ENCODE measurements at regions not wholly inside any gene's neighbourhood (a gene's known extent, or its start where the extent isn't known, plus 50 kb on each side); places are given as distances from the start of the nearest gene placed in this dataset.

GRCh38 chr2:129467941-129468340 lies 511.5 kb upstream of the RAB6C start:
- TF ChIP-seq FOXJ2 (tag; IDR thresholded peaks at IDR 0.05) (no peak), EZH2 (IDR thresholded peaks at IDR 0.05; ENCODE audit: borderline replicate concordance, low read depth, low read length) (no peak), CEBPB (tag; IDR thresholded peaks at IDR 0.05) (no peak), XRCC3 (IDR thresholded peaks at IDR 0.05) (no peak), ZNF449 (CRISPR knock-in tag; IDR thresholded peaks at IDR 0.05) (no peak), ETV5 (CRISPR knock-in tag; IDR thresholded peaks at IDR 0.05; ENCODE audit: low read depth) (no peak), POLR2AphosphoS5 (IDR thresholded peaks at IDR 0.05; ENCODE audit: control insufficient read depth, insufficient read depth, low read depth, low read length) (no peak), HDAC6 (IDR thresholded peaks at IDR 0.05; ENCODE audit: low read depth, low read length) (no peak), TEAD1 (CRISPR knock-in tag; IDR thresholded peaks at IDR 0.05) (no peak)
- TF ChIP-seq, protein P1, sequence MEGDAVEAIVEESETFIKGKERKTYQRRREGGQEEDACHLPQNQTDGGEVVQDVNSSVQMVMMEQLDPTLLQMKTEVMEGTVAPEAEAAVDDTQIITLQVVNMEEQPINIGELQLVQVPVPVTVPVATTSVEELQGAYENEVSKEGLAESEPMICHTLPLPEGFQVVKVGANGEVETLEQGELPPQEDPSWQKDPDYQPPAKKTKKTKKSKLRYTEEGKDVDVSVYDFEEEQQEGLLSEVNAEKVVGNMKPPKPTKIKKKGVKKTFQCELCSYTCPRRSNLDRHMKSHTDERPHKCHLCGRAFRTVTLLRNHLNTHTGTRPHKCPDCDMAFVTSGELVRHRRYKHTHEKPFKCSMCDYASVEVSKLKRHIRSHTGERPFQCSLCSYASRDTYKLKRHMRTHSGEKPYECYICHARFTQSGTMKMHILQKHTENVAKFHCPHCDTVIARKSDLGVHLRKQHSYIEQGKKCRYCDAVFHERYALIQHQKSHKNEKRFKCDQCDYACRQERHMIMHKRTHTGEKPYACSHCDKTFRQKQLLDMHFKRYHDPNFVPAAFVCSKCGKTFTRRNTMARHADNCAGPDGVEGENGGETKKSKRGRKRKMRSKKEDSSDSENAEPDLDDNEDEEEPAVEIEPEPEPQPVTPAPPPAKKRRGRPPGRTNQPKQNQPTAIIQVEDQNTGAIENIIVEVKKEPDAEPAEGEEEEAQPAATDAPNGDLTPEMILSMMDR (IDR thresholded peaks at IDR 0.05 in 2 of 3, conservative IDR thresholded peaks at IDR 0.05 in 1 of 3; ENCODE audit: insufficient read depth in 2 of 3, low read depth in 1 of 3, low read length in 3 of 3): no peak
- TF ChIP-seq, protein P2, sequence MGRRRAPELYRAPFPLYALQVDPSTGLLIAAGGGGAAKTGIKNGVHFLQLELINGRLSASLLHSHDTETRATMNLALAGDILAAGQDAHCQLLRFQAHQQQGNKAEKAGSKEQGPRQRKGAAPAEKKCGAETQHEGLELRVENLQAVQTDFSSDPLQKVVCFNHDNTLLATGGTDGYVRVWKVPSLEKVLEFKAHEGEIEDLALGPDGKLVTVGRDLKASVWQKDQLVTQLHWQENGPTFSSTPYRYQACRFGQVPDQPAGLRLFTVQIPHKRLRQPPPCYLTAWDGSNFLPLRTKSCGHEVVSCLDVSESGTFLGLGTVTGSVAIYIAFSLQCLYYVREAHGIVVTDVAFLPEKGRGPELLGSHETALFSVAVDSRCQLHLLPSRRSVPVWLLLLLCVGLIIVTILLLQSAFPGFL (CRISPR knock-in tag; IDR thresholded peaks at IDR 0.05): no peak
